Lower leg skin (tissue), 3 donors: ENCODE measurements at regions not wholly inside any gene's neighbourhood (a gene's known extent, or its start where the extent isn't known, plus 50 kb on each side); places are given as distances from the start of the nearest gene placed in this dataset.

ENCODE experiments used
- POLR2A ChIP-seq, 2 donors: fragments of 450-650 bp; IDR thresholded peaks; one replicate each; pipeline ENCODE4 v1.6.1; 2016 to 2017; ENCODE audit warnings: antibody characterized with exemption in 2 of 2, mild to moderate bottlenecking in 1 of 2, moderate library complexity in 1 of 2
- TF ChIP-seq, protein P1 (sequence below), 3 donors: fragments of 450-650 bp; IDR thresholded peaks; one replicate each; pipeline ENCODE4 v1.5.1; 2016; ENCODE audit warnings: antibody characterized with exemption in 3 of 3, mild to moderate bottlenecking in 3 of 3, moderate library complexity in 2 of 3

DNA sequence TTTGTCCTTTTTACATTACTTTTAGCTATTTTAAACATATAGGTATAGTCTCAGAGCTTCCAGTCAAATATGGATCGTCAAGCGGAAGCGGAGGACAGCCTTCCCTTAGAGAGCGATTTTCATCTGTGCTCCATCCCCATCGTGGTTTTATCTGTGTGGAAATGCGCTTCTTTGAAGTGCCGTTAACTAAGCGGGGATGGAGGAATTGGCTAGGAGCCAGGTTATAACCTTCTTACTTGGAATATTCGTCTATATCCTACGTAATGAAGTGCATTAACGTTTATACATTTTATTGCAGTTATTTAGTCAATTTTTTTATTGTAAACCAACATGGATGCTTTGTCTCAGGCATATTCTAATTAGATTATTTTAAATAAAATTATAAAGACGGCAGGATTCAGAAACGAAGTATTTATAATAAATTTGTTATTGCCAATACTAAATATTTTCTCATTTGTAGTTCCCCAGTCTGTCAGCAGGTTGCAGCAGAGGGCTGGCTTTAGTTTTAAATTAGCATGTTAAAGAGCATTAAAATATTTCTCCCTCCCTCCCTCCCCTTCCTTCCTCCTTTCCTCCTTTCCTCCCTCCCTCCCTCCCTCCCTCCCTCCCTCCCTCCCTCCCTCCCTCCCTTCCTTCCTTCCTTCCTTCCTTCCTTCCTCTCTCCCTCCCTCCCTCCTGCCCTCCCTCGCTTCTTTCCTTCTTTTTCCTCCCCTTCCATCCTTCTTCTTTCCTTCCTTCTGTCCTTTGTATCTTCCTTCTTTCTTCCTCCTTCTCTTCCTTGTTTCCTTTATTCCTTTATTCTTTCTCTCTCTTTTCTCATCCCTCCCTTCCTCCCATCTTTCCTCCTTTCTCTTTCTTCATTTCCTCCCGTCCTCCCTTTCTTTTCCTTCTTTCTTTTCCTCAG is 80.6 kb upstream of the DOCK10 start:
- TF ChIP-seq, protein P1, sequence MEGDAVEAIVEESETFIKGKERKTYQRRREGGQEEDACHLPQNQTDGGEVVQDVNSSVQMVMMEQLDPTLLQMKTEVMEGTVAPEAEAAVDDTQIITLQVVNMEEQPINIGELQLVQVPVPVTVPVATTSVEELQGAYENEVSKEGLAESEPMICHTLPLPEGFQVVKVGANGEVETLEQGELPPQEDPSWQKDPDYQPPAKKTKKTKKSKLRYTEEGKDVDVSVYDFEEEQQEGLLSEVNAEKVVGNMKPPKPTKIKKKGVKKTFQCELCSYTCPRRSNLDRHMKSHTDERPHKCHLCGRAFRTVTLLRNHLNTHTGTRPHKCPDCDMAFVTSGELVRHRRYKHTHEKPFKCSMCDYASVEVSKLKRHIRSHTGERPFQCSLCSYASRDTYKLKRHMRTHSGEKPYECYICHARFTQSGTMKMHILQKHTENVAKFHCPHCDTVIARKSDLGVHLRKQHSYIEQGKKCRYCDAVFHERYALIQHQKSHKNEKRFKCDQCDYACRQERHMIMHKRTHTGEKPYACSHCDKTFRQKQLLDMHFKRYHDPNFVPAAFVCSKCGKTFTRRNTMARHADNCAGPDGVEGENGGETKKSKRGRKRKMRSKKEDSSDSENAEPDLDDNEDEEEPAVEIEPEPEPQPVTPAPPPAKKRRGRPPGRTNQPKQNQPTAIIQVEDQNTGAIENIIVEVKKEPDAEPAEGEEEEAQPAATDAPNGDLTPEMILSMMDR (IDR thresholded peaks at IDR 0.05), result no peak
- TF ChIP-seq POLR2A (IDR thresholded peaks at IDR 0.05), result no peak
